Fibroblast of lung (primary cell): ENCODE measurements at regions not wholly inside any gene's neighbourhood (a gene's known extent, or its start where the extent isn't known, plus 50 kb on each side); places are given as distances from the start of the nearest gene placed in this dataset.

Source experiments
- EZH2 ChIP-seq: IDR thresholded peaks from 2 replicates; pipeline ENCODE4 v1.5.1; 2012; ENCODE audit warnings: low read length, control low read depth, mild to moderate bottlenecking; ENCODE audit errors: missing control alignments
- TF ChIP-seq, protein P1 (sequence below), 2 donors: IDR thresholded peaks in 1 of 2; conservative IDR thresholded peaks in 1 of 2; 1 replicate in 1 of 2; 2 replicates in 1 of 2; pipeline ENCODE4 v1.5.1; 2011 to 2012; ENCODE audit warnings: low read length in 2 of 2, control low read depth in 1 of 2, inconsistent platforms in 1 of 2, low read depth in 1 of 2, mild to moderate bottlenecking in 1 of 2

GRCh38 chr7:121795736-121796135 lies 77.2 kb upstream of the PTPRZ1 start:
- TF ChIP-seq, protein P1, sequence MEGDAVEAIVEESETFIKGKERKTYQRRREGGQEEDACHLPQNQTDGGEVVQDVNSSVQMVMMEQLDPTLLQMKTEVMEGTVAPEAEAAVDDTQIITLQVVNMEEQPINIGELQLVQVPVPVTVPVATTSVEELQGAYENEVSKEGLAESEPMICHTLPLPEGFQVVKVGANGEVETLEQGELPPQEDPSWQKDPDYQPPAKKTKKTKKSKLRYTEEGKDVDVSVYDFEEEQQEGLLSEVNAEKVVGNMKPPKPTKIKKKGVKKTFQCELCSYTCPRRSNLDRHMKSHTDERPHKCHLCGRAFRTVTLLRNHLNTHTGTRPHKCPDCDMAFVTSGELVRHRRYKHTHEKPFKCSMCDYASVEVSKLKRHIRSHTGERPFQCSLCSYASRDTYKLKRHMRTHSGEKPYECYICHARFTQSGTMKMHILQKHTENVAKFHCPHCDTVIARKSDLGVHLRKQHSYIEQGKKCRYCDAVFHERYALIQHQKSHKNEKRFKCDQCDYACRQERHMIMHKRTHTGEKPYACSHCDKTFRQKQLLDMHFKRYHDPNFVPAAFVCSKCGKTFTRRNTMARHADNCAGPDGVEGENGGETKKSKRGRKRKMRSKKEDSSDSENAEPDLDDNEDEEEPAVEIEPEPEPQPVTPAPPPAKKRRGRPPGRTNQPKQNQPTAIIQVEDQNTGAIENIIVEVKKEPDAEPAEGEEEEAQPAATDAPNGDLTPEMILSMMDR (conservative IDR thresholded peaks at IDR 0.05 in 1 of 2, IDR thresholded peaks at IDR 0.05 in 1 of 2; ENCODE audit: low read depth in 1 of 2, low read length in 2 of 2) = no peak
- no peak for TF ChIP-seq EZH2
